K562 (cell line): ENCODE measurements at regions not wholly inside any gene's neighbourhood (a gene's known extent, or its start where the extent isn't known, plus 50 kb on each side); places are given as distances from the start of the nearest gene placed in this dataset.

Experiments used
- CBX3 ChIP-seq, 2 experiments: IDR thresholded peaks; 1 replicate in 1 of 2; 2 replicates in 1 of 2; pipeline ENCODE4 v1.6.1; 2012; ENCODE audit warnings: inconsistent platforms in 2 of 2, low read length in 2 of 2, borderline replicate concordance in 1 of 2, control low read depth in 1 of 2
- CTCF ChIP-seq, 3 experiments: IDR thresholded peaks in 2 of 3; conservative IDR thresholded peaks in 1 of 3; 2 replicates each; pipeline ENCODE4 v1.5.1; 2011 to 2012; ENCODE audit warnings: low read length in 3 of 3, mild to moderate bottlenecking in 3 of 3, control low read depth in 2 of 3, improper control_type of control experiment in 1 of 3, inconsistent platforms in 1 of 3, low read depth in 1 of 3, mixed read lengths in 1 of 3, moderate library complexity in 1 of 3; ENCODE audit not compliant: insufficient read depth in 2 of 3
- FIP1L1 ChIP-seq: fragments of 200-400 bp; formaldehyde crosslinking; IDR thresholded peaks from 2 replicates; pipeline ENCODE4 v1.6.1; 2018; ENCODE audit warnings: mild to moderate bottlenecking, low read depth, low read length; ENCODE audit not compliant: poor library complexity, severe bottlenecking
- POLR2A ChIP-seq: fragments of 450-650 bp; conservative IDR thresholded peaks from 2 replicates; pipeline ENCODE4 v1.6.1; 2016
- POLR2AphosphoS5 ChIP-seq: IDR thresholded peaks from 2 replicates; pipeline ENCODE4 v1.6.1; 2011; ENCODE audit warnings: mild to moderate bottlenecking, low read depth, low read length, moderate library complexity; ENCODE audit not compliant: control insufficient read depth, insufficient read depth
- TOE1 ChIP-seq, 2 experiments: fragments of 450-650 bp in 1 of 2; sonication (generic) in 1 of 2; formaldehyde crosslinking in 1 of 2; IDR thresholded peaks; 2 replicates each; pipeline versions ENCODE4 v1.7.1 to v1.8.0; 2016 to 2022; ENCODE audit warnings: borderline replicate concordance in 2 of 2, mild to moderate bottlenecking in 2 of 2, antibody characterized with exemption in 1 of 2, inconsistent platforms in 1 of 2, low read depth in 1 of 2, missing genetic modification reagents in 1 of 2, moderate library complexity in 1 of 2
- ZFPM2 ChIP-seq: fragments of 250-450 bp; sonication (Bioruptor Pico); IDR thresholded peaks from 2 replicates; pipeline ENCODE4 v1.5.1; 2022; ENCODE audit warnings: mild to moderate bottlenecking
- ZKSCAN1 ChIP-seq: fragments of 150-350 bp; IDR thresholded peaks from 2 replicates; pipeline ENCODE4 v1.6.1; 2016; ENCODE audit warnings: low read depth, low read length

- no peak for TF ChIP-seq TOE1 (IDR thresholded peaks at IDR 0.05; ENCODE audit: borderline replicate concordance)
- TF ChIP-seq TOE1 (CRISPR knock-in tag; IDR thresholded peaks at IDR 0.05; ENCODE audit: borderline replicate concordance, low read depth): no peak
- TF ChIP-seq POLR2A: no peak
- TF ChIP-seq ZFPM2 (CRISPR knock-in tag): no peak
- TF ChIP-seq CBX3 (IDR thresholded peaks at IDR 0.05; ENCODE audit: borderline replicate concordance in 1 of 2, low read length in 2 of 2): no peak
- TF ChIP-seq CTCF (IDR thresholded peaks at IDR 0.05 in 2 of 3, conservative IDR thresholded peaks at IDR 0.05 in 1 of 3; ENCODE audit: insufficient read depth in 2 of 3, low read depth in 1 of 3, low read length in 3 of 3): no peak
- TF ChIP-seq POLR2AphosphoS5: no peak
- no peak for TF ChIP-seq FIP1L1
- no peak for TF ChIP-seq ZKSCAN1
Observed at GRCh38 chr19:30638889-30639288, 266.7 kb downstream of the ZNF536 start.
